Stimulated activated CD8-positive, alpha-beta memory T cell treated with anti-CD3 and anti-CD28 coated beads, Interleukin-12 subunit alpha, Interleukin-12 subunit beta, amount 100 ng/mL, for 1 hour (primary cell): ENCODE measurements at regions not wholly inside any gene's neighbourhood (a gene's known extent, or its start where the extent isn't known, plus 50 kb on each side); places are given as distances from the start of the nearest gene placed in this dataset.
"Not testable (repeated sequence)": the region's sequence is repeated elsewhere in the genome, so short reads cannot be mapped to it uniquely, and the experiment has no call there.

Experiments used
- DNase-seq: peaks from one replicate; pipeline ENCODE4 v3.0.0-alpha.2; 2020; ENCODE audit warnings: low read depth

DNA sequence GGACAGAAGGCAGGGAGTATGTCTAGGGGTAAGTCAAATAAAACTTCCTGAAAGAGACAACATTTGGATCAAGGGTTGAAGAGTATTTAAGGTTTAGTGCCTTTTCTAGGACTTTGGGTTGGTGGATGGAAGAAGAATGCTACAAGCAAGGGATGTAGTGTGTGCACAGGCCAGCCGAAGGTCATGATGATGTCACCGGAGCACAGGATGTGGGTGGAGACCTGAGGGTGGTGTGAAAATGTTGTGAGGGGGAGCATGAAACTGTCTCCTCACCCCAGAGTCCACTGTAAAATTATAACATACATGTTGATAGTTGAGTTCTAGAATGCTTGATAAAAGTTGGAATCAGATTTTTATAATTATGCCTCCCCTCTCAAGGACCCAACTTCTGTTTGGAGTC is 553.3 kb upstream of the SGCD start:
- no peak for DNase-seq

DNA sequence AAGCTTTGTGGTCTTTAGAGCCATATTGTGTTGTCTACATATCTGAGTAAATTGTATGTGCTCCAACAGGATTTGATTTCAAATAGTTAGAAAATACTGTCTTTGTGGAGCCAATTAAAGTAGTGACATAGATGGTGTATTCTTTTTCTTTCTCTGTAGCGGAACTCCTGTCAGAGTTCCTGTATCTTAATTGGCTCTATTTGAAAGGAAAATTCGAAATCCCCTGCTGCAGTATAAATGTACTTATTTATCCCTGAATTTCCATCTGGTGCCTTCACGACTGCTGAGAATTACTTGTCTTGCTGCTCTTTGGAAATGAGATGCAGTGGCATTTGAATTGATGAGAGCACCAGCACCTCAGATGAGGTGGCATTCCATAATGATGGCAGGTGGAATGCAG is 546.7 kb upstream of the SGCD start:
- DNase-seq = no peak

- DNase-seq = no peak
These were observed 543.7 kb upstream of the SGCD start for GRCh38 chr5:155783246-155783645.

GRCh38 chr5:155783791-155784190 is 543.2 kb upstream of the SGCD start:
- DNase-seq = no peak

DNA sequence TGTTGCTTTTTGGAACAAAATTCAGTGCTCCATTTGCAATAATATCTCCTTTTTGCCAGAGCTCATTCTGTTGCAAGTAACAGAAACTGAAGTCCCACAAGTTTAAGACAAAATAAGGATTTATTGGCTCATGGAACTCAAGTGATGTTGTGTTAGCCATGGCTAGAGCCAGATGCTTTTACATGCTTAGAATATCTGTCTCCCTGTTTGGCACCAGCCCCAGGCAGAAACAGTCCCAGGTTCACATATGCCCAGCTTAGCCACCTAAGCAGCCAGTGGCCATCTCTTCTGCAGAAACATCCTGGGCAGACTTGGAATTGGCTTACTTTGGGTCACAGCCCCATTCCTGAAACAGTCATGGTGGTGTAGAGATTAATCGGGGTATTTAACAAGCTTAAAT is 540.9 kb upstream of the SGCD start:
- DNase-seq = no peak

DNA sequence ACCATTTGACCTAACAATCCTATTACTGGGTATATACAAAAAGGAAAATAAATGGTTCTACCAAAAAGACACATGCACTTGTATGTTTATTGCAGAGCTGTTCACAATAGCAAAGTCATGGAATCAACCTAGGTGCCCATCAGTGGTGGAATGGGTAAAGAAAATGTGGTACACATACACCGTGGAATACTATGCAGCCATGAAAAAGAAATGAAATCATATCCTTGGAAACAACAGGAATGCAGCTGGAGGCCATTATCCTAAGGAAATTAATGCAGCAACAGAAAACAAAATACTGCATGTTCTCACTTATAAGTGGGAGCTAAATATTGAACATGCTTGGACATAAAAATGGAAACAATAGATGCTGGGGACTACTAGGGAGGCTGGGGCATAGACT is 534.1 kb upstream of the SGCD start:
- DNase-seq = no peak

DNA sequence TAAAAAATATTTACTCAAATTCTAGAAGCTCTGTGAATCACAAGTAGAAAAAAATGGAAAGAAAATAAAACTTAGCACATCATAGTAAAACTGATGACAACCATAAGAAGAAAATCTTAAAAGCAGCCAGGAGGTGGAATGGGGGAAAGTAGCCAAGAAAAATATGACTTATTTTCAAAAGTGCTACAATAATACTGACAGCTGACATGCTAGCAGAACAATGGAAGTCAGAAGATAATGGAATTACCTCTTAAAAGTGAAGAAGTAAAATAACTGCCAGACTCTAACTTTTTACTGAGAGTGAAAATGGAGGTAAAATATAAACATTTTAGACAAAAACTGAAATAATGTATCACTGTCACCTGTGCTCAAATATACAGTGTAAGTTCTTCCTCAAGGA is 532.2 kb upstream of the SGCD start:
- no peak for DNase-seq

DNA sequence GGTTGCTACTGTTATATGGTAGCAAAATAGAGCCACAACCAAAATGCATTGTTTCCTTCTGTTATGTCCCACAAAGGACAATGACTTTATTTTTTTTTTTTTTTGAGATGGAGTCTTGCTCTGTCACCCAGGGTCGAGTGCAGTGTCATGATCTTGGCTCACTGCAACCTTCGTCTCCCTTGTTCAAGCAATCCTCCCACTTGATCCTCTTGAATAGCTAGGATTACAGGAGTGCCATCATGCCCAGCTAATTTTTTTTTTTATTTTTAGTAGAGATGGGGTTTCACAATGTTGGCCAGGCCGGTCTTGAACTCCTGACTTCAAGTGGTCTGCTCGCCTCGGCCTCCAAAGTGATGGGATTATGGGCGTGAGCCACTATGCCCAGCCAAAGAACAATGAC is 527.7 kb upstream of the SGCD start:
- no peak for DNase-seq

DNA sequence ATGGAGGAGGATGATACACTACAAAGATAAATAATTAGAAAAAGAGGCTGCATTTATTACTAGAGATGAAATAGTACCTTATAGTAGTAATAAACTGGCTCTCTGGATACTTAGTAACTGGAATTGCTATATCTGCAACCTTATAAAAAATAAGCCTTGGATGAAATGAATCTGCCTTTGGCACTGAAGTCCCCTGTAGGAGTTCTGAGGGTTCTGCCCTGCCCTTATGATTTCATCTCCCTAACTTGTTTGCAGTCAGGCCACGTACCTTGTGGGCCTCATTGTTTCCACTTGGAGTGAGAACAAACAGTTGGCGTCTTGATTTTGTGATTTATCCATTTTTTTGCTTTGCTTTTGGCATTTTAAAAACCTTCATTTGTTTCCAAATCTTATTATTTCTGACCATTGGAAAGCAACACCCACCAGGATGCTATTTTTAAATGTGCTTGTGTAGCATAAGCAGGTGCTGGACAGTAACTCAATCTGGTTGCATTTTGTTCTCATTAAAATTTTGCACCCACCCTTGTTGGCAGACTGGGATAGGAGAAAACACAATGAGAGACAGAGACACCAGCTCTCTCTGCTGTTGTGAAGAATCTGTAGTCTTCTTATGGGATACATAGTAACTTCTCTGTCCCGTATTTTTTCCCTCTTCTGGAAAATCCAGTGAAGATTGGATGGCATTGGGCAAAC is 518.9 kb upstream of the SGCD start:
- no peak for DNase-seq

- DNase-seq = no peak
These were observed 511.7 kb upstream of the SGCD start for GRCh38 chr5:155815248-155815647.

DNA sequence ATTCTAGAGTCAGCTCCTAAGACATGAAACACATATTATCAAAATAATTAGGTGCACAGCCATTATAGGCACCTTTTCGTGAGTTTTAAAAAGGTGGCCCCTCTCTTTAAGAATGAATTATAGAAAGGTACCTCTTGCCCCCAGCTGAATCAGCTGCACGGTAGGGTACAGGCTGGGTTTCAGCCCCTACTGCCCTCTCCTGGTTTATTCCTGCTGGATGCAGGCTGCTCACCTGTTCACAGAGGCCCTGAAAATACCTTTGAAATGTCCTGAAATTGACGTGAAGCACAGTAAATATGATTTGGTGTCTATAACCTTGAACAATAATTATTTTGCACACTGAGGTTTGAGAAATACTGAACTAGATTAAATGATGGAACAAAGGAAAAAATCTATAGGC is 504.8 kb upstream of the SGCD start:
- no peak for DNase-seq

- no peak for DNase-seq
These were observed 500.1 kb upstream of the SGCD start for GRCh38 chr5:155826611-155827507.

GRCh38 chr5:155827508-155827815 is 499.5 kb upstream of the SGCD start:
- not testable (repeated sequence) for DNase-seq

DNA sequence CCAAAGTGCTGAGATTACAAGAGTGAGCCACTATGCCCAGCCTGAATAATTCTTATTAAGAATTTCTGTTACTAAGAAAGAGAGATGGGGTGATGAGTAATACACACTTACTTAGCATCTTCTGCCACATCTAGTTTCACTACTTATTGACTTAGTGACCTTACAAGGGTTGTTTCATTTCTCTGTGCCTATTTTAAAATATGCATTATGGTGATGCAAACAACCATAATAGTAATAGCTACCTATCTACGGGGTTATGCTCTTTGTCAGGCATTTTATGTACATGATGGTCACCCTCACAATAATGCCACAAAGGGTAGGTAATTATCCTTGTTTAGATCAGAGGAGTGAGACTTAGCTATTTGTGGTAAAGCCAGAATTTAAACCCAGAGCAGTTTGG is 499.0 kb upstream of the SGCD start:
- no peak for DNase-seq

DNA sequence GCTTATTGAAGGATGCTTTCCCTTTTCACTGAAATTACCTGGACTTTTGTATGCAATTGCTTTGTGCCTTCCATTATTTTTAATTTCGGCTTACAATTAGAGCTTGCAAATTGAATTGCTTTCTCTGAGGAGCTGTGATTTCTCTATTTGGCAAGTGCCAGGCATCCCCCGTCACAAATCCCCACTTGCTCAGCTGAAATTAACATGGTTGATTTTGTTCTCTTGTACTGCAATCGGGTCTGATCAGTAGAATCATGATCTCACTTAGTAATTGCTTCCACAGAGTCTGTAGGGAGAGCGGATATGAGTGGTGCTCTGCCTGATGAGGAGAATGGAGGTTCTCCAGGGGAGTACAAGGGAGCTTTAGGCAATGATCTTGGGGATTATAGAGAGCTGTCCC is 495.5 kb upstream of the SGCD start:
- no peak for DNase-seq

DNA sequence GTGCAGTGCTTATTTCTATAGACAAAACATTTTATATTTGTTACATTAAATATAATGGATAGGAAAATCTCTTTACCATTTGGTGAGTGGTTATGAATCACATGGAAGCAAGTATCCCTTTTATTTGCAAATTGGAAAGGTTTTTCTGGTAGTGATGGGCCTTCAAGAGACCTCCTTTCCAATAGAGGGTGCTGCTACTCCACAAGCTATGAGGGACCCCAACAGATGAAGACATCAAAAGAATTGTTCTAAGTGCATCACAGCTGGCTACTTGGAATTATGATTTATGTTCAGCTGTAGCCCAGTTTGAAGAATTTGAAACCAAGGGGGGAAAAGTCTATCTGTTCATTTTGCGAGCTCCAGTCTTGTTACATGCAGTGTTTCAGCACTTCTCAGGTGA is 493.7 kb upstream of the SGCD start:
- DNase-seq = no peak

- no peak for DNase-seq
These were observed 492.5 kb upstream of the SGCD start for GRCh38 chr5:155834271-155834975.

DNA sequence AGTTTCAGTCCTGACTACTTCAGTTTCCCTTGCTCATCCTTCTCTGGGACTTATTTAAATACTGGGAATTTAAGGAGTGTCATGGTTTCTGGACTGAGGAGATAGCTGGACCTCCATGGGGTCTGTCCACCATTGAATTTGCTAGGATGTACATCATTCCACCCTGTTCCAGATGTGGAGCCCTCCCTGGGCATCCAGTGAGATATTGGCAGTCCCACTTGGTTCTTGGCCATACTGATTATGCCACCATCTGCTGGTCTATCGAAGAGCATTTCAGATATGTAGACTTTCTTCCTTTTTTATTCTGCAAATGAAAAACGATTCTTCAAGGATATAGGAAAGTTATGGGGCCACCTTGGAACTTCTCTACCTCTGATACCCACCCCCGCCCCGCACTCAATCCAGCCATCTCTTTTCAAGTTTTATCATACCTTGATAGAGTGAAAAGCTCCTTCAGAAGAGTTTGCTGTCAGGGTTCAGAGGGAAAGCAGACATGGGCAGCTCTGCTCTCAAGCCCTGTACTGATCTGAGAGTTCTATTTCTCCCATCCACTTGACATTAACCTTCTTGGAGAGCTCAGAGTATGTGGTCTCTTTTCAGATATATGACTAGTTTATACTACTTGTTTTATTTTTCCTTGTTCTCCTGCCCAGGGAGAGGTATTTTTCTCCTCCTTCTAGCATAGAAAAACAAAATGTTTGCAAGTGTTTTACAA is 490.7 kb upstream of the SGCD start:
- DNase-seq = no peak

DNA sequence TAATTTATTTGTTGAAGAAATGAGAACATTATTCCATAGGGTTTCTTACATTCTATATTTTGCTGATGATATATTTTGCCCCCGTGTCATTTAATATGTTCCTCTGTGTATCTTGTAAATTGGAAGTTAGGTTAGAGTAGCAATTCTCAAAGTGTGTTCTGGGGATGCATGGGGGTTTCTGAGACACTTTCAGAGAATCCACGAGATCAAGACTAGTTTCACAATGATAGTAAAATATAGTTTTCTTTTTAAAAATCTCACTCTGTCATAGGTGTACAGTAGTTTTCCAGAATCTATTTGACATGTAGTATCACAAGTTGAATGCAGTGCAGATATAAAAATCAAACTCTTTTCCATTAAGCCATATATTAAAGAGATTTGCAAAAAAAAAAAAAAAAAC is 488.6 kb upstream of the SGCD start:
- DNase-seq = no peak

- no peak for DNase-seq
These were observed 487.5 kb upstream of the SGCD start for GRCh38 chr5:155839251-155840037.

DNA sequence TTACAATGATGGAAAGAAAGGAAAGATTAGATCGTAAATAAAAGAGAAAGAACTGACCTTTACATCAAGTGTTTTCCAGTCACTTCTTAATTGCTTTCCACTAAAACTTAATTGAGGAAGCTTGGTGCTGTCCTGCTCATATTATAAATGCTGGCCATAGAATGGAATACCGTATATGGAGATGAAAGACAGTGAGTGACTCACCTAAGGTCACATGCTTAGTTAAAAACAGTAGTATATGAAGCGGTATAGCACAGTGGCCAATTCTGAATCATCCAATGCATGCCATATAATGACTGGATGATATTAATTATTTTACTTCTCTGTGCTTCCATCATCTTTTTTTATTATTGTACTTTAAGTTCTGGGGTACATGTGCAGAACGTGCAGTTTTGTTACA is 482.4 kb upstream of the SGCD start:
- DNase-seq = no peak

GRCh38 chr5:155850370-155850769 is 476.6 kb upstream of the SGCD start:
- DNase-seq = no peak
